Lower lobe of right lung (tissue), 2 donors: ENCODE measurements at regions not wholly inside any gene's neighbourhood (a gene's known extent, or its start where the extent isn't known, plus 50 kb on each side); places are given as distances from the start of the nearest gene placed in this dataset.
"Not testable (repeated sequence)": the region's sequence is repeated elsewhere in the genome, so short reads cannot be mapped to it uniquely, and the experiment has no call there.

ENCODE experiments used
- ATAC-seq, 2 donors: fragments of 200-7000 bp; cut with Tn5 transposase; one replicate each; pipeline ENCODE4 v1.9.1; 2020 to 2022; ENCODE audit warnings: mild to moderate bottlenecking in 2 of 2, moderate library complexity in 2 of 2
- DNase-seq: peaks from one replicate; pipeline ENCODE4 v3.0.0-alpha.2; 2020
- H3K27ac ChIP-seq: fragments of 200-600 bp; one replicate; pipeline ENCODE4 v1.8.0; 2022
- H3K27me3 ChIP-seq: fragments of 200-600 bp; one replicate; pipeline ENCODE4 v1.8.0; 2022; ENCODE audit warnings: low read depth
- H3K36me3 ChIP-seq: fragments of 200-600 bp; one replicate; pipeline ENCODE4 v1.8.0; 2022; ENCODE audit warnings: mild to moderate bottlenecking
- H3K4me1 ChIP-seq: fragments of 200-600 bp; one replicate; pipeline ENCODE4 v1.8.0; 2022
- H3K4me3 ChIP-seq: fragments of 200-600 bp; one replicate; pipeline ENCODE4 v1.8.0; 2022; ENCODE audit warnings: mild to moderate bottlenecking
- H3K9me3 ChIP-seq: fragments of 200-600 bp; one replicate; pipeline ENCODE4 v1.8.0; 2022
- intact Hi-C: fragments of 100-400 bp; cut with DNase I; formaldehyde crosslinking; loops from one replicate; pipeline ENCODE4 v1.11.0; 2022
- TF ChIP-seq, protein P1 (sequence below): fragments of 200-600 bp; IDR thresholded peaks from one replicate; pipeline ENCODE4 v1.8.0; 2022; ENCODE audit warnings: antibody characterized with exemption, mild to moderate bottlenecking
- donor health status: DM: no; HTN: yes; CAD: no; lungs with severe emphysema.

DNA sequence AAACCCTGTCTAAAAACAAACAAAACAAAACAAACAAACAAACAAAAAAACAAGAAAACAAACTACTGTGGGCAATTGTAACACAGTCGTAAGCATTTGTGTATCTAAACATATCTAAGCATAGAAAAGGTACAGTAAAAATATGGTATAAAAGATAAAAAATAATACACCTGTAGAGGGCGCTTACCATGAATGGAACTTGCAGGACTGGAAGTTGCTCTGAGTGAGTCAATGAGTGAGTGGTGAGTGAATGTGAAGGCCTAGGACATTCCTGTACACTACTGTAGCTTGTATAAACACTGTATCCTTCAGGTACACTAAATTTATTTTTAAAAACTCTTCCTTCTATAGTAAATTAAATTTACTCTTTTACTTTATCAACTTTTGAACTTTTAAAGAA, 332.0 kb downstream of the ZNF248 start:
- DNase-seq, H3K4me1 ChIP-seq, H3K9me3 ChIP-seq, H3K27ac ChIP-seq, H3K36me3 ChIP-seq, H3K27me3 ChIP-seq, H3K4me3 ChIP-seq, intact Hi-C loops: not testable (repeated sequence)
- ATAC-seq, result peak in 1 of 2 donors; percentile 62
- TF ChIP-seq, protein P1, sequence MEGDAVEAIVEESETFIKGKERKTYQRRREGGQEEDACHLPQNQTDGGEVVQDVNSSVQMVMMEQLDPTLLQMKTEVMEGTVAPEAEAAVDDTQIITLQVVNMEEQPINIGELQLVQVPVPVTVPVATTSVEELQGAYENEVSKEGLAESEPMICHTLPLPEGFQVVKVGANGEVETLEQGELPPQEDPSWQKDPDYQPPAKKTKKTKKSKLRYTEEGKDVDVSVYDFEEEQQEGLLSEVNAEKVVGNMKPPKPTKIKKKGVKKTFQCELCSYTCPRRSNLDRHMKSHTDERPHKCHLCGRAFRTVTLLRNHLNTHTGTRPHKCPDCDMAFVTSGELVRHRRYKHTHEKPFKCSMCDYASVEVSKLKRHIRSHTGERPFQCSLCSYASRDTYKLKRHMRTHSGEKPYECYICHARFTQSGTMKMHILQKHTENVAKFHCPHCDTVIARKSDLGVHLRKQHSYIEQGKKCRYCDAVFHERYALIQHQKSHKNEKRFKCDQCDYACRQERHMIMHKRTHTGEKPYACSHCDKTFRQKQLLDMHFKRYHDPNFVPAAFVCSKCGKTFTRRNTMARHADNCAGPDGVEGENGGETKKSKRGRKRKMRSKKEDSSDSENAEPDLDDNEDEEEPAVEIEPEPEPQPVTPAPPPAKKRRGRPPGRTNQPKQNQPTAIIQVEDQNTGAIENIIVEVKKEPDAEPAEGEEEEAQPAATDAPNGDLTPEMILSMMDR, result peak; percentile 24

DNA sequence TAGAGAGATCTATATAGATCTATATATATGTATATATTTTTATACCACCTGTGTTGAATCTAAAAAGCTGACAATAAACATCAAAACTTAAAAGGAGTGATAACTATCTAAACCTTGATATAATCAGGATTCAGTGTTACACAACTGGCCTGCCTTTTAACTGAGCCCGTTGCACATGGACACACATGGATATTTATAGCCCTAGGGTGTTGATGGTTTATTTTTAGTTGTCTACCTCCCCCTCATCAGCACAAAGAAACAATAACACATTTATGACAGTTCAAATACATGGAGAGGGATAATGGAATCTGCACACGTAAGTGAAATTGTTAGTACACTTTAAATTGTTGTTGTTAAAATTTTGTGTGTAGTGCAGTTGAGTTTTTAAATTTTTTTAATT, 336.9 kb downstream of the ZNF248 start:
- Histone ChIP-seq H3K4me1 (no peaks in the 10 kb centered on the region), H3K4me3 (no peak overlapping the region), H3K36me3 (no peaks in the 10 kb centered on the region), H3K27ac (no peak overlapping the region), H3K9me3 (no peaks in the 10 kb centered on the region), H3K27me3 (no peaks in the 10 kb centered on the region)
- TF ChIP-seq, protein P1, result no peak
- ATAC-seq (no peak), DNase-seq (no peak)
- intact Hi-C loops, result no loop called here

DNA sequence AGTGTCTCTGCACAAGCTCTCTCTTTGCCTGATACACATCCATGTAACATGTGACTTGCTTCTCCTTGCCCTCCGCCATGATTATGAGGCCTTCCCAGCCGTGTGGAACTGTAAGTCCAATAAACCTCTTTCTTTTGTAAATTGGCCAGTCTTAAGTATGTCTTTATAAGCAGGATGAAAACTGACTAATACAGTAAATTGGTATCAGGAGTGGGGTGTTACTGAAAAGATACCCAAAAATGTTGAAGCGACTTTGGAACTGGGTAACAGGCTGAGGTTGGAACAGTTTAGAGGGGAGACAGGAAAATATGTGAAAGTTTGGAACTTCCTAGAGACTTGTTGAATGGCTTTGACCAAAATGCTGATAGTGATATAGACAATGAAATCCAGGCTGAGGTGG, 346.9 kb downstream of the ZNF248 start:
- not testable (repeated sequence) for DNase-seq, ATAC-seq

DNA sequence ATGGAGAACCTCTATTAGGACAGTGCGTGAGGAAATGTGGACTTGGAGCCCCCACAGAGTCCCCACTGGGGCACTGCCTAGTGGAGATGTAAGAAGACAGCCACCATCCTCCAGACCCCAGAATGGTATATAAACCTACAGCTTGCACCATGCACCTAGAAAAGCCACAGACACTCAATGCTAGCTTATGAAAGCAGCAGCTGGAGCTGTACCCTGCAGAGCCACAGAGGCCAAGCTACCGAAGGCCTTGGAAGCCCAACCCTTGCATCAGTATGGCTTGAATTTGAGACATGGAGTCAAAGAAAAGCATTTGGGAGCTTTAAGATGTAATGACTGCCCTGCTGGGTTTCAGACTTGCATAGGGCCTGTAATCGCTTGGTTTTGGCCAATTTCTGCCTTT, 361.3 kb downstream of the ZNF248 start:
- ATAC-seq (no peak), DNase-seq (no peak)
- no peaks in the 10 kb centered on the region for H3K4me1 ChIP-seq
- no peak overlapping the region for H3K27ac ChIP-seq
- intact Hi-C loops, result no loop called here
- no peak overlapping the region for H3K4me3 ChIP-seq
- H3K9me3 ChIP-seq, result no peaks in the 10 kb centered on the region
- H3K36me3 ChIP-seq, result no peaks in the 10 kb centered on the region
- no peaks in the 10 kb centered on the region for H3K27me3 ChIP-seq
- TF ChIP-seq, protein P1, result no peak

More for the DNA sequence above, 346.9 kb downstream of the ZNF248 start:
- intact Hi-C loops, H3K9me3 ChIP-seq, H3K27ac ChIP-seq, H3K4me3 ChIP-seq, H3K4me1 ChIP-seq, H3K36me3 ChIP-seq, H3K27me3 ChIP-seq: not testable (repeated sequence)

DNA sequence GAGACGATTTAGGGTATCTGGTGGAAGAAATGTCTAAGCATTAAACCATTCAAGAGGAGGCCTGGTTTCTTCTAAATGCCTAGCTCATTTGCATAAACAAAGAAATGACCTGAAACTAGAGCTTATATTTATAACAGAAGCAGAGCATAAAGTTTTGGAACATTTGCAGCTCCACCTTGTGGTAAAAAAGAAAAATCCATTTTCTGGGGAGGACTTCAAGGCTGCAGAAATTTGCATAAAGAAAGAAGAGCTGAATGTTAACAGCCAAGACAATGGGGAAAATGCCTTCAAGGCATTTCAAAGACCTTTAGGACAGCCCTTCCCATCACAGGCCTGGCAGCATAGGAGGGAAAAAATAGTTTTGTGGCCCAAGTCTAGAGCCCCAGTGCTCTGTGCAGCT, 362.0 kb downstream of the ZNF248 start:
- TF ChIP-seq, protein P1, result peak; percentile 23
- ATAC-seq, result no peak
- no peak for DNase-seq
- Histone ChIP-seq H3K36me3 (no peaks in the 10 kb centered on the region), H3K9me3 (no peaks in the 10 kb centered on the region), H3K4me3 (no peak overlapping the region), H3K27ac (no peak overlapping the region), H3K4me1 (no peaks in the 10 kb centered on the region), H3K27me3 (no peaks in the 10 kb centered on the region)
- intact Hi-C loops, result no loop called here

DNA sequence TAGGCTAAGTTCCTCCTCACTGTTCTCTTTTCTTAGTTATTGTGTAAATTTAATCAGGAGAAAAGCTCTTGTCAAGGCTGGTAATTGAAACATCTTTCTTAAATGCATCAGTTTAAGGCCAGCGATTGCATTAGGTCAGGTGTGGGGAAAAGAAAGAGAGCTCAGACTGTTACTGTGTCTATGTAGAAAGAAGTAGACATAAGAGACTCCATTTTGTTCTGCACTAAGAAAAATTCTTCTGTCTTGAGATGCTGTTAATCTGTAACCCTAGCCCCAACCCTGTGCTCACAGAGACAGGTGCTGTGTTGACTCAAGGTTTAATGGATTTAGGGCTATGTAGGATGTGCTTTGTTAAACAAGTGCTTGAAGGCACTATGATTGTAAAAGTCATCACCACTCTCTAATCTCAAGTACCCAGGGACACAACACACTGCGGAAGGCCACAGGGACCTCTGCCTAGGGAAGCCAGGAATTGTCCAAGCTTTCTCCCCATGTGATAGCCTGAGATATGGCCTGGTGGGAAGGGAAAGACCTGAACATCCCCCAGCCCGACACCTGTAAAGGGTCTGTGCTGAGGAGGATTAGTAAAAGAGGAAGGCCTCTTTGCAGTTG, 364.1 kb downstream of the ZNF248 start:
- intact Hi-C loops, ATAC-seq, DNase-seq: not testable (repeated sequence)

More for the DNA sequence above, 364.1 kb downstream of the ZNF248 start:
- H3K4me1 ChIP-seq, H3K9me3 ChIP-seq, H3K36me3 ChIP-seq, H3K4me3 ChIP-seq, H3K27ac ChIP-seq, H3K27me3 ChIP-seq: not testable (repeated sequence)
